ENCODE measurements at regions not wholly inside any gene's neighbourhood (a gene's known extent, or its start where the extent isn't known, plus 50 kb on each side); places are given as distances from the start of the nearest gene placed in this dataset.
"Not testable (repeated sequence)": the region's sequence is repeated elsewhere in the genome, so short reads cannot be mapped to it uniquely, and the experiment has no call there.

DNA sequence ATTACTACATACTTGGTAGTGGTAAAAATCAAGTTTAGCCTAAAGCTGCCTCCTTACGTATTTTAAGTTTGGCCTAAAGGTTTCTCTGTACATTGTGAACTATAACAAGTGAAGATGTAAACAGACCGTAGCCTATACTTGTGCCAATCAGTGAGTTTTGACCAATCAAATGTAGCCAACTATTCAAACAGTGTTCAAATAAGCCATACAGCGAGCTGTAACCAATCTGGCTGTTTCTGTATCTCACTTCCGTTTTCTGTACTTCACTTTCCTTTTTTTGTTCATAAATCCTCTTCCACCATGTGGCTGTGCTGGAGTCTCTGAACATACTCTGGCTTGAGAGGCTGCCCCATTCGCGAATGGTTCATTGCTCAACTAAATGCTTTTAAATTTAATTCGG is 2504.6 kb downstream of the PCDH9 start:
- no peak for DNase-seq

DNA sequence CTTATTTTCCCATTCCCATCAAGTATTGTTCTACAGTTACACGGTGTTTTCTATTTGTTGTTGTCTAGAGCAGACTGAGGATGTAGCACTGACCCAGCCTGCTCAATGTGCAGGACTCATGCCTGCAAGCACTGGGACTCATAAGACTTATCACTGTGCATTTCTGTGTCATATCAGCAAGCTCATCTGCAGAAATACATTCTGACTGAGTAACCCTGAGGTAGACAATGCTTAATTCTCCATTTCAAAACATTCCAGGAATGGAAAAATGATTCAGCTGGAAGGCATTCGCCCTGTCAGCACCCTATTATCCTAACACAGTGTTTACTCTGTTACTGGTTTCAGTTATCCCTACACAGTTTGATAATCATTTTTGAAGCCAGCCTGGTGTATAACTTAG is 2506.4 kb downstream of the PCDH9 start:
- DNase-seq, result no peak

DNA sequence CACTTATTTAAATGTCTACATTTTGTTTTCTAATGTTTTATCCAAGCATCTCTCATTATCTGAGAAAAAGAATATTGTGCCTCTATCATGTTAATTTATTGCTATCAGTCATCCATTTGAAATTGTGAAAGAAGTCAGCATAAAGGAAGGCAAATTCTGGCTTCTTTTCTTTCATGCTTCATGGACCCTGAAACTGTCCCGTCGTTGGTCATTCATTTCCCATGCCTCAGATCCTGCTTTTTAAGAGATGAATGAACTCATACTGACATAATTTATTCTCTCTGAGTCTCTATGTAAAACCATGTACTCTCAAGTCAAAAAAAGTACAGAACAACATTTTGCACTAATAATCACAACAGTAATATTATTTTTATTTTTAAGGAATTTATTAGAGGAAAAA is 2512.0 kb downstream of the PCDH9 start:
- DNase-seq, result no peak

DNA sequence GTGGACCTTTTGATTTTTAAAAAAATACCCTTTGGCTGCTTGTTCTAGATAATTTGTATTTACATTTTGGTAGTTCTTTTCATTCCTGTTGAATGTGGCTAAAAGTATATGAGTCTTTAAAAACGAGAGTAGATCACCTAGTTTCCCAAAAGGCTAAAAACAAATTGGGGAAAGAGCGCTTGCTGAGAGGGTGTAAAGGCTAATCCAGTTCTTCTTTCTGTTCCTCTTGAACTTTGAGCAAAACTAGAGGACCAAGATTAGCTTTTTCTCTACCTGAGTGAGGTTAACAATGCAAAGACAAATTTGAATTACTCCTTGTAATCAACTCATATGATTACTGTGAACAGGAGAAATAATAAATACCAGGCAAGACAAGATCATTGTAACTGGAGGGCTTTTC is 2513.2 kb downstream of the PCDH9 start:
- no peak for DNase-seq

DNA sequence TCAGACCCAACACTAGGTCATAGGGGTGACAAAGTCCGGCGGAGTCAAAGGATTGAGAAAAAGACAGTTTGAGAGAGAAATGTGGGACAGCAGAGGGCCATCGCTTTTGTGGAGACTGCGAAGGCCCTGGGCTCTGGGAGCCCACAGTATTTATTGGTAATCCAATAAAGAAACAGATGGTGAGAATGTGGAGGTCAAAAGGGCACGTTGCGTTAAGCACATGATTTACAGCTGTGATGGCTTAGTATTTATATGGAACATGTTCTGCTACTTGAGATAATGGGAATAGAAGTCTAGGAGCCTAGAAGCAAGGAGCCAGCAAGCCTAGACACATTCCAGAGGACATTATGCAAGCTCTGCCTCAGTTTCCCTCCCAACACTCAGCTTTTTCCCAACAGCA is 2521.1 kb downstream of the PCDH9 start:
- no peak for DNase-seq

DNA sequence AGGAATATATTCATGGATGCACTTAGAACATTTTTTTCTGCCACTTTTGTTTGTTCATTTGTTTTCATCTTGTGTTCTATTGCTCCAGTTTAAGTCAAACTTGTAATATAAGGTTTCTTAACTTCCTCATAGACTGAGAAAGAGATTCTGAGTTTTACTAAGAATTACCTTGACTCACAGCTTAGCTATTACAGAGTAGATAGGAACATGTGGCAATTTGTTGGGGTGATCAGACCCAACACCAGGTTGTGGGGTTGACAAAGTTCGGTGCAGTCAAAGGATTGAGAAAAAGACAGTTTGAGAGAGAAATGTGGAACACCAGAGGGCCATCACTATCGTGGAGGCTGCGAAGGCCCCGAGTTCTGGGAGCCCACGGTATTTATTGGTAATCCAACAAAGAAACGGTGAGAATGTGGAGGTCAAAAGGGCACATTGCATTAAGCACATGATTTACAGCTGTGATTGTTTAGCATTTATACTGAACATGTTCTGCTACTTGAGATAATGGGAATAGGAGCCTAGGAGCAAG is 2526.0 kb downstream of the PCDH9 start:
- DNase-seq, result no peak

DNA sequence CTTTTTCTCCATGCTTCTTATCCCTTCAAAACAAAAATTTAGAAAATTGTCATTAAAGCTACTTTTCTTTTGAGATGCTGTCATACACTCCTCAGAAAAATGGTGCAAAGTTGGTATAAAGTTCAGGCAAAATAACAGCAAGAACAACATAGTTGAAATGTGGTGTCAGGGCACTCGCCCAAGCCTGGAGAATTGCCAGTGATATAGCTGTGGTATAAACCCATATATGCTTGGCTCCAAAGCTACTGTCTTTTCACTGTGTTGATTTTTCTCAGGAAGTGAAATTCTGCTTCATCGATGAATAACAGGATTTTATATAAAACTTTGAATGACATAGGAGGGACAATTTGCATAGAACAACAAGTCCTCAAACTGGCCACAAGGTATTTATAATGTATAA is 2532.9 kb downstream of the PCDH9 start:
- DNase-seq, result no peak

DNA sequence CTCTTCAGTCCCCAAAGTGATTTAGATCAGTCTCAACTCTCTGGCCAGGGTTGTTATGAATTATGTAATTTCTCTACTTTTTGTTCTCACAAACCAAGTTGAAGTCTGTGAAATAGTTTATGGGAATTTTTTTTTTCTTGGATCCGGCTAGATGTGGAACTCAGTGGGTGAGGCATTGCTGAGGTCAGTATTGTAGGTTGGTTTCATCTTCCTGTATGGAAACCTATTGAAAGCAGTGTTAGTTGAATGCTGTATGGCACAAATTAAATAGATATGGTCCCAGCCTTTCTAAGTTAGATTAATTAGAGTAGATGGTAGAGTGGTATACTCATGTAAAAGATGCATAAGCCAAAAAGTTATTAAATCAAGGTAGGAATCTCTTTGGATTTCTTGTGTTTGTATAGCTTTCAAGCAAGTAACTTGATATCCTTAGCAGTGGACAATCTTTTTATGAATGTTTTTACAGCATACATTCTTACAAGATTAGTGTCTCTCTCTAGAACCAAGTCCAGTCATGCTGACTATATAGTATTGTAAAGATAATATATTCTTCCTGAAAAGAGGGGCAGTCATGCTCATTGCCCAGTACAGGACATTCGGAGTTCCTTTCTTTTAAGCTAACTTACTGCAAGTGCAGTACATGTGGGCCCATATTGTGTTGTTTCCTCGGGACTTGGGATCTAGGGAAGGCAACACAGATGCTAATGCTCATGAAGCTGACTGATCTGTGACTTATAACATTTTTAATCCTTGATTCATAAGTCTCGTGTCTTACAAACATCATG is 2541.1 kb downstream of the PCDH9 start:
- no peak for DNase-seq

DNA sequence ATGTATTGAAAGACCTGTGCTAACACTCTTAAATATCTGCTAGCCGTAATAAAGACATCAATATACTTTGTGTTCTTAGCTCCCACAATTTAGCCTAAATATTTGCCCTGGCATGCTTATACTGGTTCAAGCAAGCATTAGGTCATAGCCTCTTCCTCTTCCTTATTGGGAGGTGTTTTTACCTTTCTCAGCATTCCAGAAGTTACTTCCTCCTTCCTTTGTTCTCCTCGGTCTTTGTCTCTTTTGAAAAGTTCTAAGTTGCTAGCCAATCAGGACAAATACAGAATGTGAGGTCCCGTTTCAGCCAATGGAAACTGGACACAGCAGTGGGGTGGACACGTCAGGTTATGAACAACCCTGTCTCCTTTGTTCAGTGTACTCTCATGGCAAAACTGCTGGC is 2543.6 kb downstream of the PCDH9 start:
- not testable (repeated sequence) for DNase-seq

DNA sequence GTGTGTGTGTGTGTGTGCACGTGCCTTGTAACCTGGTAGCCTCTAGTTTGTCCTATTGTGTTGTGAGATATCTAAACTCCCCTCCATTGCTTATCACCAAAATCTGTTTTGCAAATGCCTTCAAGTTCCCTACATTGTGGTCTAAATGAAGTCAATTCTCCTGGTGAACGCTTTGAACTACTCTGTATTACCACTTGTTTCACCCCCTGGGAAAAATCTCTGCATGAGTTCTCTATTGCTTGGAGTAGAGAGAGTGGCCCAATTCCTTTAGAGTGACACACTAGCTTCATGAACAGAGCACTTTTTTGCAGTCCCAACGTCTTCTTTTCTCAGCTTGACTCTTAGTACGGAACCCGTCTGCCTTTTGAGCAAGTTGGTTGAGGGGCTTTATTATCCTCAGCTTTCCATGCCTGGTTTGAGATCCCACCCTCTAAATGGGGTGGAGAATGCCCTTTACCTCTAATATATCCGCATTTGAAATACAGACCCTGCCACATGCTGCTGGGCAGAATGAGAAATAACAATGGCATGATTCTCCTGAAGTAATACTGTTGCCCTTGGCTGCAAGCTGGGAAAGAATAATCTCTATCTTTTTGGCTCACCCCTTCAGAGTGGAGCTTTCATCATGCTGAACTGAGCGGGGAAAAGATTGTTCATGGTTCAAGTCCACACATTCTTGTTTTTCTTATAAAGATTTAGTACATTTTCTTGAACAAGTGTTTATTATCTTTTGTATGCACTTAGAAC is 2545.3 kb downstream of the PCDH9 start:
- DNase-seq, result no peak

DNA sequence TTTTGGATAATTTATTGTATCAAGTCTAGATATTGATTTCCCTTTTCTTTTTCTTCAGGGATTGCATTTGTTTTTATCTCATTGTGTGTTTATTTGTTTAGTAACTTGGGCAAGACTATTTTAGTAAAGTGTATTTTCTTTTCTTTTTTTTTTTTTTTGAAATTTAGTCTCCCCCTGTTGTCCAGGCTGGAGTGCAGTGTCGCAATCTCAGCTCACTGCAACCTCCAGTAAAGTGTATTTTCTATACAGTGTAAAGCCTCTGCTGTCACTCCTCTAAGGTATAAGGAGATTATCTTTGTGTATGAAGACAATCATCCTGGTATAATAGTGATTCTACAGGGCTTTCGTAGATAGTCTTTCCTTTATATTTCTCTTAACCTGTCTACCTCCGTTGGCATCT is 2546.0 kb downstream of the PCDH9 start:
- DNase-seq, result no peak

DNA sequence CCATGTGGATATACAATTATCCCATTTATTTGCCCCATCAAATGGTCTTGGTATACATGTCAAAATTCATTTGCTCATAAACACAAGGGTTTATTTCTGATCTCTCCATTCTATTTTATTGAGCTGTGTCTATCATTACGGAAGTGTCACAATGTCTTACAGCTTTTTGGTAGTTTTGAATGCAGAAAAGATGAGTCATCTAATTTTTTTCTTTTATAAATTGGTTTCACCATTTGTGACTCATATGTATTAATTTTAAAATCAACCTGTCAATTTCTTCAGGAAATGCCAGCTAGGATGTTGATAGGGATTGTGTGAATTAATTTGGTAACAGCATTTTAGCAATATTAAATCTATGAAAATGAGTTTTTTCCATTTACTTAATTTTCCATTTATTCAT is 2549.4 kb downstream of the PCDH9 start:
- no peak for DNase-seq

DNA sequence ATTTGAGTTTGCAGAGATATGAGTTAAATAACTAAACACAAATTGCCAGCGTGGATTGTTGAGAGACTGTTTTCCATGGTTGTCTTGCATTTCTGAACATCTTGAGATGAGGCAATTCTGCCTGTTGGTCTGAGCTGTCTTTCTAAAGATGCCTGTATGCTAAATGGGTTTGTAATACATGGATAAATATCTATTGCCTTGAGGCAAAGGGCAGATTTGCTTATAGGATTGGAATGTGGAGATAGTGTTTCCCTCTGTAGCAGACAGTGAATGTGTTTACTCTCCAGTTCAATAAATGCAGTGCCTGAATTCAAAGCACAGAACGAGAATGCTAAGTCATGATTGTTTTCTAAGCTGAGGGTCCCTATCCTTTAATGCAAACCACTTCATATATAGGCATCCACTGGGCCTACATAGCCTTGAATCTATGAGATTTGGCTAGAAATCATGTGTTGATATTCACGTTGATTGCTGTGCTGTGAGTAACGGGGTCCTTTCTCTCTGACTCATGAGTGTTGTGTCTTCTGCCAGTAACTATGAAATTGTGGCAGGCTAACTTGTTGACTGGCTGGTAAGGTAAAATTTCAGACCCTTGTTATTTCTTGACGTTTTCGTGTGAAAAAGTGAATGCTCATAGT is 2554.8 kb downstream of the PCDH9 start:
- no peak for DNase-seq

DNA sequence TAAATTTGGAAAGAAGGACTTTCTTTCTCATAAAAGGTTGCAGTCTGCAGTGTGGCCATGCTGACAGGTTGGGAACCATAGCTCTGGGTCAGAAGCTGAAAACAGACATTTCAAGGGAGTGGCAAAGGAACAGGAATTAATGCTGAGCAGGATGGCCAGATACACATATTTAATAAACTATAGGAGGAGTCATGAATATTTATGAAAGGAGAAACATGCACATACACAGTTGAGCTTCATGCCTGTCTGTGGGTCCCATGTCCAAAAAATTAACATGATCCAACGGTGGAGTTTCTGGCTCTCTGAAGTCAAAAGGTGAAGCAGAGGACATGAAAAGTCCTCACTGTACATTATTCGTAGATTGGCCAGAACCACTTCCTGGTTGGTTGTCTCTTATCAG is 2556.0 kb downstream of the PCDH9 start:
- DNase-seq, result no peak

DNA sequence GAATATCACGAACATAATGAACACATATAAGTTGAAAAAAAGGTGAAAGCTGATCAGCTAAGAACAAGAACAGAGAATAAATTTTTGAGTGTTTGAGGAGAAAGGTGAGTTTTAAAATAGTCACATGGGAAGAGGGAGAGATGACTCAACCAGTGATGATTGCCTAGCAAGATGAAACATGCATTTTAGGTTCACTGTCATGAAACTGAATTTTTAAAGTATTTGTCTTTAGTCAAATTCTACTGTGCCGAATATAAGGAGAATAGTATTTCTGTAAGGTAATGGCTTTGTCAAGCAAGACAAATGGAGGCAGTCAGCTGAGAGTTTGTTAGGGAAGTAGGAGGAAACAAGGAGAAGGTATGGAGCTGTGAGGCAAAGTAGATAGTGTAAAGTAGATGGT is 2557.4 kb downstream of the PCDH9 start:
- no peak for DNase-seq

DNA sequence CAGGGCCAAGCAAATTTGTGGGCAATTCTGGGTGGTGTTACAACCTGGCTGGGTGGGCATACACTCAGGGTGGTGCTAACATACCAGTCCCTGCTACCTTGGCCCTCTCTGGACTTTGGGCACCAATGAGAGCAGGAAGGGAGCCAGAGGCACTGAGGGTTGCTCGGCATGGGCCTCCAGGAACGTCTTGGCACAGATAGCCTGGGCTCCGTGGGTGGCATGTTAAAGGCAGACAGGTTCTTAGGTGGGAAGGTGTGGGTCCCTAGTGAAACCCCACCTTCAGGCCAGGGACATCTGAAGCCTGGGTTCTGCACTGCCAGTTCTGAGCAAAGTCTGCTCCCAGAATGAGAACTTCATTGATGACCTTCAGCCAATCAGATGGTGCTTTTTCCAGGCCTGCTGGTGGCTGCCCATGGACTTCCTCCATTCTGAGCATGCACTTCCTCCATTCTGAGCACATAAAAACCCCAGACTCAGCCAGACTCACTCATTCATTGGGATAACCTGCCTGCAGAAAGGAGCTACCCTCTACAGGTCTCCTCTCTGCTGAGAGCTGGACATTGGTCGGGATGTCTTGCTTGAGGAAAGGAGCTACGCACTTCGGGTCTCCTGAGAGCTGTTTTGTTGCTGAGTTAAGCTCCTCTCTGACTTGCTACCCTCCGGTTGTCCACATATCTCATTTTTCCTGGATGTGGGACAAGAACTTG is 2567.1 kb downstream of the PCDH9 start:
- DNase-seq, result no peak

DNA sequence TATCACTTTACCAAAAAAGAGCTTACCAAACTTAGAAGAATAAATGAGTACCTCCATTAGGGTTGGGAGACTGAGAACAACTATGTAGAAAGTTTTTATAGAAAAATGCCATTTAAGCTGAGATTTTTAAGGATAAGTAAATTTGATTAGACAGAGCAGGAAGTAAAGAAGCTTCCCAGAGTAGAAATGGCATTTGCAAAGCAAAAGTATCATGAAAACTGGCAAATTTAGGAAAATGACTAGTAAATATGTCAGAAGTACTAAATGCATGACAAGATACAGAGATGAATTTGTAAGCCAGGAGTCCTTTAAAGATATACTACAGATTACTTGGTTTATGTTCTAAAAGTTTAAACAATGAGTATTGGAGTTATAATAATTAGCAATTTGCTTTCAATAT is 2581.8 kb downstream of the PCDH9 start:
- DNase-seq, result no peak

DNA sequence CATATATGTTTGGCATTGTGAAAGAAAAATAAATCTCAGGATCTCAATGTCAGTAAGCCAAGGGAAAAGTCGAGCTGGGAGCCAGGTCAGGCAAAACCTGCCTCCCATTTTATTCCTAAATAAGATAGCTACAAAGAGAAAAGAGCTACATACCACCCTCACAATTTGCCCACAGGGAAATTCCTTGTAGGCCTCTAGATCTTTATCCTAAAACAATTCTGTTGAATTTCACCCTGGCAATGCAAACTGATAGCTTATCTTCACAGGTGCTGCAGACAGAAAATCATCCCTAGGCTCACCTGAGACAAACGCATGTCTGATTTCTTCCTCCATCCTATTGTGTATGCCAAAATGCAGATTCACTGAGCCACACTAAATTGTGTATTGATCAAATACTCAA is 2587.1 kb downstream of the PCDH9 start:
- no peak for DNase-seq

DNA sequence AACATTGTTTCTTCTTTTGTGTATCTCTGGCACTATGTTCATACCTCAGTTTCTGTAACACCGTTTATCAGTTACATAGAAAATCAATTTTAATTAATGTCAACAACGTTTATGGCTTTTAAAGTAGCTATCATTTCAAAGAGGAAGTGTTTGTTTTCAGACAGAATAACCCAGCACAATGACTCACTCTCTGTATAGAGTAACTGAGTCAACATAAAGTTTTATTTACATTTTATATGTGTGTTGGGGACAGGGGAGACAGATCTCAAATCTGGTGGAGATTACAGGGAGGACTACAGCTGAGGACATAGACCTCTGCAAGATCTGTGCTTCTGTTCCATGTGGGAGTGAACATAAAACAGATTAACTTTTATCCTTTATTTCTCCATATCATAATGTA is 2590.1 kb downstream of the PCDH9 start:
- DNase-seq, result no peak

DNA sequence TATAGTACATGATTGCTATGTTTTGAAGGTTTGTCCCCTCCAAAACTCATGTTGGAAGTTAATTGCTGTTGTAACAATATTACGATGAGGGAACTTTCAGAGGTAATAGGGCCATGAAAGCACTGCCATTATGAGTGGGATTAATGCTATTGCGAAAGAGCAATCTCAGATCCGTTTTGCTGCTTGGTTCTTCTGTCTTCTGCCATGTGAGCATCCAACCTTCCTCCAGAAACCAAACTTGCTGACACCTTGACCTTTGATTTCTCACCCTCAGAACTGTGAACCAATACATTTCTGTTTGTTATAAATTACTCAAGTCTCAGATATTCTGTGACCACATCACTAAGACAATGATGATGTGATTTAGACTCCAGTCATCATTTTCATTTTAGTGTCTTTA is 2590.9 kb downstream of the PCDH9 start:
- DNase-seq, result no peak

DNA sequence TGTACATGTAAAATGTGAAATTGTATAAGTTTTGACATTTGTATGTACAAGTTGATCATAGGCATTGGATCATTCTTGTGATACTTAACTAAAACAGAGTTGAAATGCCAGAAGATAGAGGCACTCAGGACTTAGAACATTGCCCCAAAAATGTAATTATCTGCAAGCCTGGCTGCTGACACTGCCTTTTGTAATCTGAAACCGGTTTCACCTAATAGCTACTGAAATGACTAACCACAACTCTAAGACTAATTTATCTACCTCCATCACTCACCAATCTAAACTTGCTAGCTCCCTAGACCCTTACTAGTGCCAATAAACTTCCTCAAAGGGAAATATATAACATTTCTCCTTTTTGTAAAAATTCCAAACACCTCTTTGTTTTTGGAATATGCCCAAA is 2596.2 kb downstream of the PCDH9 start:
- DNase-seq, result no peak

DNA sequence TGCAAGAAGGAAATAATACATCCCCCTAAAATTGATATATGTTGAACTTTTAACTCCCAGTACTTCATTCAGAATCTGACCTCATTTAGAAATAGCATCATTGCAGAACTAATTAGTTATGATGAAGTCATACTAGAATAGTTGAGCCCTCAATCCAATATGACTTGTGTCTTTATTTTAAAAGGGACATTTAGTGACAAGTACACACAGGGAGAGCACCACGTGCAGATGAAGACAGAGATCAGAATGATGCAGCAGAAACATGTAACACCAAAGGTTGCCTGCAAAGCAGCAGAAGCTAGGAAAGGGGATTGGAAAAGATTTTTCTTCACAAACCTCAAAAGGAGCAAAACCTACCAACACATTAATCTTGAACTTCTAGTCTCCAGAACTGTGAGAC is 2602.5 kb downstream of the PCDH9 start:
- DNase-seq, result no peak

DNA sequence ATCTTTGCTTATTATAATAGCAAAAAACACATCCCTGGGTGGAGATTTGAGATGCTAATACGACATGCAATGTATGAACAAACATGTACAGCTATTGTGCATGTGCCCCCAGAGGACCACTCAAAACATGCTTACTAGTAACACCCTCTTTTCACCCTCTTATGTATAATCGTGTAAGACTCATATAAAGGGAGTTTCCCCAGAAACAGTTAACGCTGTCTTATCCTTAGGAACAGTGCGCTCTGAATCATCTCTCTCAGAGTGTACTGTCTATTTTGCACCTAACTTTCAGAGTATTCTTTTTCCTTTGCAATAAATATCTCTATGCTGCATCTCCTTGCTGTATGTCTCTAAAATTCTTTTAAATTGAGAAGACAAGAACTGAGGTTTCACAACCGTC is 2604.0 kb downstream of the PCDH9 start:
- no peak for DNase-seq

All from activated gamma-delta T cell (primary cell).